SU-DHL-6 (cell line): ENCODE measurements at regions not wholly inside any gene's neighbourhood (a gene's known extent, or its start where the extent isn't known, plus 50 kb on each side); places are given as distances from the start of the nearest gene placed in this dataset.

ENCODE experiments used
- H2AFZ ChIP-seq: fragments of 200-600 bp; sonication (generic); 2 replicates; pipeline ENCODE4 v1.6.1; 2014; ENCODE audit warnings: low read depth, mild to moderate bottlenecking, moderate library complexity, mixed read lengths, antibody characterized with exemption, low read length; ENCODE audit not compliant: severe bottlenecking
- H3F3A ChIP-seq: fragments of 200-600 bp; shearing (Covaris generic); 2 replicates; pipeline ENCODE4 v1.6.0; 2016; ENCODE audit warnings: antibody characterized with exemption, mild to moderate bottlenecking; ENCODE audit not compliant: insufficient read depth
- H3K27ac ChIP-seq: fragments of 200-600 bp; sonication (generic); 2 replicates; pipeline ENCODE4 v1.5.1; 2016; ENCODE audit warnings: low read depth, mild to moderate bottlenecking, low read length, moderate library complexity, mixed read lengths
- H3K27me3 ChIP-seq: fragments of 200-600 bp; sonication (generic), shearing (Covaris generic); 2 replicates; pipeline ENCODE4 v1.6.0; 2014; ENCODE audit warnings: mild to moderate bottlenecking, low read length
- H3K36me3 ChIP-seq: fragments of 200-600 bp; sonication (generic); 2 replicates; pipeline ENCODE4 v1.6.1; 2014; ENCODE audit warnings: mild to moderate bottlenecking, low read length, mixed read lengths
- H3K4me2 ChIP-seq: fragments of 300-600, 200-600 bp; shearing (Covaris generic), sonication (generic); 2 replicates; pipeline ENCODE4 v1.6.0; 2014; ENCODE audit warnings: low read length, low read depth, mild to moderate bottlenecking; ENCODE audit not compliant: poor library complexity, severe bottlenecking
- H3K4me3 ChIP-seq: fragments of 200-600 bp; sonication (generic); 2 replicates; pipeline ENCODE4 v1.5.1; 2014; ENCODE audit warnings: antibody characterized with exemption, low read length, mild to moderate bottlenecking, mixed read lengths; ENCODE audit not compliant: insufficient read depth, poor library complexity, severe bottlenecking
- H3K79me2 ChIP-seq: fragments of 200-600 bp; sonication (generic); 2 replicates; pipeline ENCODE4 v1.6.1; 2014; ENCODE audit warnings: mild to moderate bottlenecking, low read length, moderate library complexity; ENCODE audit not compliant: insufficient read depth
- H3K9ac ChIP-seq: fragments of 200-600 bp; sonication (generic); 2 replicates; pipeline ENCODE4 v1.7.0; 2014; ENCODE audit warnings: mild to moderate bottlenecking, low read length
- H3K9me2 ChIP-seq: fragments of 200-600 bp; sonication (generic); replicated peaks from 2 replicates; pipeline ENCODE4 v1.6.1; 2014; ENCODE audit warnings: low read length; ENCODE audit not compliant: insufficient read depth
- H3K9me3 ChIP-seq: fragments of 200-600 bp; sonication (generic); 2 replicates; pipeline ENCODE4 v1.6.1; 2014; ENCODE audit warnings: low read length, mixed read lengths; ENCODE audit not compliant: insufficient read depth
- H4K20me1 ChIP-seq: fragments of 200-600 bp; sonication (generic); 2 replicates; pipeline ENCODE4 v1.6.1; 2014; ENCODE audit warnings: low read depth, mild to moderate bottlenecking, antibody characterized with exemption, low read length, moderate library complexity, mixed read lengths
- CTCF ChIP-seq: fragments of 200-600 bp; sonication (generic); IDR thresholded peaks from one replicate; pipeline ENCODE4 v1.5.1; 2017; ENCODE audit warnings: antibody characterized with exemption, mild to moderate bottlenecking, low read length, moderate library complexity; ENCODE audit not compliant: insufficient read depth, poor library complexity, severe bottlenecking
- EZH2phosphoT487 ChIP-seq: fragments of 200-600 bp; sonication (generic), shearing (Covaris generic); conservative IDR thresholded peaks from 2 replicates; pipeline ENCODE4 v1.6.1; 2018; ENCODE audit warnings: mild to moderate bottlenecking, antibody characterized with exemption, low read length, moderate library complexity, mixed read lengths

GRCh38 chr9:71357346-71357745, 235.9 kb upstream of the TRPM3 start:
- H3F3A ChIP-seq, result no peaks in the 10 kb centered on the region
- no peaks in the 10 kb centered on the region for H4K20me1 ChIP-seq
- no peaks in the 10 kb centered on the region for H3K27me3 ChIP-seq
- no peak overlapping the region for H3K9ac ChIP-seq
- no peak for TF ChIP-seq EZH2phosphoT487
- no peak for TF ChIP-seq CTCF
- H2AFZ ChIP-seq, result no peak overlapping the region
- H3K4me2 ChIP-seq, result no peak overlapping the region
- H3K9me3 ChIP-seq, result no peaks in the 10 kb centered on the region
- H3K79me2 ChIP-seq, result no peaks in the 10 kb centered on the region
- H3K4me3 ChIP-seq, result no peak overlapping the region
- no peaks in the 10 kb centered on the region for H3K36me3 ChIP-seq
- no peaks in the 10 kb centered on the region for H3K9me2 ChIP-seq
- no peak overlapping the region for H3K27ac ChIP-seq

GRCh38 chr9:71355884-71356283, 234.5 kb upstream of the TRPM3 start:
- H3K36me3 ChIP-seq, result no peaks in the 10 kb centered on the region
- no peak overlapping the region for H3K4me2 ChIP-seq
- no peaks in the 10 kb centered on the region for H3K27me3 ChIP-seq
- H3K79me2 ChIP-seq, result no peaks in the 10 kb centered on the region
- no peak for TF ChIP-seq EZH2phosphoT487
- TF ChIP-seq CTCF, result no peak
- H3K9me2 ChIP-seq, result no peaks in the 10 kb centered on the region
- no peak overlapping the region for H3K9ac ChIP-seq
- H3K27ac ChIP-seq, result no peak overlapping the region
- H2AFZ ChIP-seq, result no peak overlapping the region
- no peaks in the 10 kb centered on the region for H4K20me1 ChIP-seq
- H3K4me3 ChIP-seq, result no peak overlapping the region
- H3K9me3 ChIP-seq, result no peaks in the 10 kb centered on the region
- H3F3A ChIP-seq, result no peaks in the 10 kb centered on the region

GRCh38 chr9:71353720-71354119, 232.3 kb upstream of the TRPM3 start:
- Histone ChIP-seq H4K20me1 (no peaks in the 10 kb centered on the region), H3K9me3 (no peaks in the 10 kb centered on the region), H3K9me2 (no peaks in the 10 kb centered on the region), H2AFZ (no peak overlapping the region), H3F3A (no peaks in the 10 kb centered on the region), H3K9ac (no peak overlapping the region), H3K27ac (no peak overlapping the region), H3K27me3 (no peaks in the 10 kb centered on the region), H3K36me3 (no peaks in the 10 kb centered on the region), H3K4me2 (no peak overlapping the region), H3K79me2 (no peaks in the 10 kb centered on the region), H3K4me3 (no peak overlapping the region)
- TF ChIP-seq CTCF, result no peak
- TF ChIP-seq EZH2phosphoT487, result no peak

- Histone ChIP-seq H3K9ac (no peak overlapping the region), H3K27me3 (no peaks in the 10 kb centered on the region), H3K27ac (no peak overlapping the region), H3K36me3 (no peaks in the 10 kb centered on the region), H3K9me3 (no peaks in the 10 kb centered on the region), H3K9me2 (no peaks in the 10 kb centered on the region), H2AFZ (no peak overlapping the region), H3K4me2 (no peak overlapping the region), H3F3A (no peaks in the 10 kb centered on the region), H3K4me3 (no peak overlapping the region), H3K79me2 (no peaks in the 10 kb centered on the region), H4K20me1 (no peaks in the 10 kb centered on the region)
- no peak for TF ChIP-seq CTCF
- TF ChIP-seq EZH2phosphoT487, result no peak
Measured at GRCh38 chr9:71352837-71353236, 231.4 kb upstream of the TRPM3 start.
